Coronary artery (tissue), 2 donors: ENCODE measurements at regions not wholly inside any gene's neighbourhood (a gene's known extent, or its start where the extent isn't known, plus 50 kb on each side); places are given as distances from the start of the nearest gene placed in this dataset.
"Not testable (repeated sequence)": the region's sequence is repeated elsewhere in the genome, so short reads cannot be mapped to it uniquely, and the experiment has no call there.

Experiments
- DNase-seq: peaks from one replicate; pipeline ENCODE4 v3.0.0-alpha.2; 2017; ENCODE audit warnings: low spot score
- H3K27ac ChIP-seq, 2 donors: fragments of 200-600 bp; sonication (generic); one replicate each; pipeline ENCODE4 v1.5.1; 2016 to 2019
- H3K4me3 ChIP-seq: fragments of 200-600 bp; sonication (generic); 2 replicates; pipeline ENCODE4 v1.5.1; 2016; ENCODE audit warnings: mild to moderate bottlenecking, moderate library complexity
- CTCF ChIP-seq: fragments of 200-600 bp; sonication (generic); IDR thresholded peaks from one replicate; pipeline ENCODE4 v1.5.1; 2019; ENCODE audit warnings: antibody characterized with exemption

- DNase-seq, H3K27ac ChIP-seq, H3K4me3 ChIP-seq: not testable (repeated sequence)
Measured at GRCh38 chr20:26373066-26373465, 676.4 kb upstream of the ZNF337 start.

GRCh38 chr20:26354511-26354910 lies 657.9 kb upstream of the ZNF337 start:
- DNase-seq: no peak
- Histone ChIP-seq H3K4me3 (no peak overlapping the region), H3K27ac (no peak overlapping the region)
- no peak for TF ChIP-seq CTCF

GRCh38 chr20:26347396-26347795 lies 650.7 kb upstream of the ZNF337 start:
- no peak overlapping the region for H3K27ac ChIP-seq
- DNase-seq: no peak
- no peak for TF ChIP-seq CTCF
- no peak overlapping the region for H3K4me3 ChIP-seq

- not testable (repeated sequence) for DNase-seq, H3K27ac ChIP-seq, H3K4me3 ChIP-seq
Measured at GRCh38 chr20:26340460-26341065, 643.9 kb upstream of the ZNF337 start.

GRCh38 chr20:26324177-26324576 lies 627.5 kb upstream of the ZNF337 start:
- no peak overlapping the region for H3K4me3 ChIP-seq
- H3K27ac ChIP-seq: no peak overlapping the region
- DNase-seq: no peak
- no peak for TF ChIP-seq CTCF

GRCh38 chr20:26315054-26315453 lies 618.4 kb upstream of the ZNF337 start:
- no peak for TF ChIP-seq CTCF

GRCh38 chr20:26309720-26310119 lies 613.1 kb upstream of the ZNF337 start:
- not testable (repeated sequence) for H3K27ac ChIP-seq, DNase-seq, H3K4me3 ChIP-seq

More at GRCh38 chr20:26315054-26315453, 618.4 kb upstream of the ZNF337 start:
- Histone ChIP-seq H3K4me3 (no peak overlapping the region), H3K27ac (no peak overlapping the region)
- no peak for DNase-seq

GRCh38 chr20:26308961-26309360 lies 612.3 kb upstream of the ZNF337 start:
- Histone ChIP-seq H3K27ac (no peak overlapping the region), H3K4me3 (no peak overlapping the region)
- TF ChIP-seq CTCF: no peak
- no peak for DNase-seq

- no peak overlapping the region for H3K27ac ChIP-seq
- no peak for DNase-seq
- no peak for TF ChIP-seq CTCF
- H3K4me3 ChIP-seq: no peak overlapping the region
Measured at GRCh38 chr20:26295006-26295405, 598.4 kb upstream of the ZNF337 start.

- not testable (repeated sequence) for H3K4me3 ChIP-seq, DNase-seq, H3K27ac ChIP-seq
Measured at GRCh38 chr20:26288379-26289061, 591.9 kb upstream of the ZNF337 start.
